Loucy (cell line): ENCODE measurements at regions not wholly inside any gene's neighbourhood (a gene's known extent, or its start where the extent isn't known, plus 50 kb on each side); places are given as distances from the start of the nearest gene placed in this dataset.

ENCODE experiments used
- CTCF ChIP-seq: fragments of 200-600 bp; sonication (generic); conservative IDR thresholded peaks from 2 replicates; pipeline ENCODE4 v1.5.1; 2014; ENCODE audit warnings: mild to moderate bottlenecking, antibody characterized with exemption, low read length
- EZH2phosphoT487 ChIP-seq: fragments of 200-600 bp; IDR thresholded peaks from 2 replicates; pipeline ENCODE4 v1.6.1; 2018; ENCODE audit warnings: antibody characterized with exemption, mild to moderate bottlenecking, moderate library complexity, borderline replicate concordance

DNA sequence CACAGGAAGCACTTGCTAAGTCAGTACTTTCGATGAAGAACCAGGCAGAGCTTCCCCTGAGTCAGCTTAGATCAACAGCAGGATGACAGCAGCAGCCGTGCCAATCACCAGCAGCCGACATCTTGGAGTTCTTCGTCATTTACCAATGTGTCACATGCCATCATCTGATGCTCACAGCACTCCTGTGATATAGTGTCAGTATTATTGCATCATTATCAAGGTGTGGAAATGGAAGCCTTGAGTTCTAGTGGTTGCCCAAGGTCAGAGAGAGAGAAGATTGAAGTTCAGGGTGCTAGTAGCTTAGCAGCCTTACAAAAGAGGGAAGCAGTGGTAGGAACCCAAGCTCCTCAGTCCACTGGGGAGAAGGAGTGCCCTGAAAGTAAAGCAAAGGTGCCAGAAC is 331.5 kb downstream of the ZNF536 start:
- no peak for TF ChIP-seq CTCF
- no peak for TF ChIP-seq EZH2phosphoT487
